A549 (cell line): ENCODE measurements at regions not wholly inside any gene's neighbourhood (a gene's known extent, or its start where the extent isn't known, plus 50 kb on each side); places are given as distances from the start of the nearest gene placed in this dataset.

Experiments used
- ATAC-seq, 2 experiments: fragments of 200-7000 bp in 1 of 2; fragments of >200 bp in 1 of 2; cut with Nextera tagmentation in 1 of 2; cut with Tn5 transposase in 1 of 2; 3 replicates each; pipeline versions ENCODE4 v1.8.0 to v1.9.1; 2018 to 2020; ENCODE audit warnings: mild to moderate bottlenecking in 1 of 2, moderate library complexity in 1 of 2
- CTCF ChIA-PET: fragments of 300-600 bp; sonication (Branson Sonifier 250); formaldehyde crosslinking; extraction: SDS; loops from one replicate; lab custom pipeline; 2021; ENCODE audit warnings: antibody characterized with exemption, inconsistent platforms; lab: Yijun Ruan, JAX
- POLR2A ChIA-PET: fragments of 350-600 bp; formaldehyde crosslinking; extraction: SDS; loops from one replicate; lab custom pipeline; 2021; ENCODE audit warnings: antibody characterized with exemption, inconsistent platforms; lab: Yijun Ruan, JAX
- DNase-seq, 2 experiments: peaks; one replicate each; pipeline versions ENCODE4 v3.0.0 to v3.0.0-alpha.2; 2011 to 2016; ENCODE audit warnings: low read depth in 1 of 2, low spot score in 1 of 2
- FAIRE-seq: peaks from 2 replicates; lab custom pipeline; 2011; peaks lifted over from hg19 to GRCh38; lab: Jason Lieb, UNC
- H3K27ac ChIP-seq, 2 experiments: fragments of >200 bp; sonication (Bioruptor Twin); formaldehyde crosslinking; 3 replicates each; pipeline ENCODE4 v1.5.1; 2016 to 2017
- H3K4me1 ChIP-seq: fragments of >200 bp; sonication (Bioruptor Twin); formaldehyde crosslinking; 3 replicates; pipeline ENCODE4 v1.6.1; 2016
- H3K4me2 ChIP-seq: fragments of >200 bp; sonication (Bioruptor Twin); formaldehyde crosslinking; 3 replicates; pipeline ENCODE4 v1.6.1; 2016
- H3K4me3 ChIP-seq: fragments of >200 bp; sonication (Bioruptor Twin); formaldehyde crosslinking; 3 replicates; pipeline ENCODE4 v1.5.1; 2016
- H3K9me3 ChIP-seq: fragments of >200 bp; sonication (Bioruptor Twin); formaldehyde crosslinking; 3 replicates; pipeline ENCODE4 v1.6.1; 2016
- ATOH8 ChIP-seq: fragments of 250-450 bp; sonication (Bioruptor Pico); IDR thresholded peaks from 2 replicates; pipeline ENCODE4 v1.5.0; 2020; ENCODE audit warnings: low read depth, mild to moderate bottlenecking, moderate library complexity
- BHLHE40 ChIP-seq: IDR thresholded peaks from 2 replicates; pipeline ENCODE4 v1.6.1; 2012; ENCODE audit warnings: low read depth, low read length, inconsistent platforms
- CBX2 ChIP-seq: fragments of 200-600 bp; sonication (generic); IDR thresholded peaks from 2 replicates; pipeline ENCODE4 v1.6.1; 2016; ENCODE audit warnings: low read depth, mild to moderate bottlenecking, borderline replicate concordance
- CHD2 ChIP-seq: fragments of 150-350 bp; IDR thresholded peaks from 2 replicates; pipeline ENCODE4 v1.6.1; 2014; ENCODE audit warnings: low read length; ENCODE audit not compliant: partially characterized antibody
- E2F6 ChIP-seq: IDR thresholded peaks from 2 replicates; pipeline ENCODE4 v1.6.1; 2012; ENCODE audit warnings: low read depth, borderline replicate concordance
- HDAC2 ChIP-seq: fragments of 200-600 bp; sonication (generic); IDR thresholded peaks from 2 replicates; pipeline ENCODE4 v1.6.1; 2016
- HMGXB4 ChIP-seq: fragments of 250-450 bp; sonication (Bioruptor Pico); IDR thresholded peaks from 2 replicates; pipeline ENCODE4 v1.5.0; 2021; ENCODE audit warnings: mild to moderate bottlenecking, moderate library complexity, borderline replicate concordance
- KDM1A ChIP-seq: fragments of 200-600 bp; sonication (generic); IDR thresholded peaks from 2 replicates; pipeline ENCODE4 v1.6.1; 2016; ENCODE audit warnings: low read depth, mild to moderate bottlenecking
- MAX ChIP-seq: IDR thresholded peaks from 2 replicates; pipeline ENCODE4 v1.6.1; 2012
- PBX3 ChIP-seq: IDR thresholded peaks from 2 replicates; pipeline ENCODE4 v1.6.1; 2012
- RAD21 ChIP-seq, 2 experiments: fragments of >200 bp in 1 of 2; sonication (Bioruptor Twin) in 1 of 2; formaldehyde crosslinking in 1 of 2; IDR thresholded peaks in 1 of 2; conservative IDR thresholded peaks in 1 of 2; 2 replicates in 1 of 2; 3 replicates in 1 of 2; pipeline ENCODE4 v1.6.1; 2012 to 2018; ENCODE audit warnings: inconsistent platforms in 1 of 2
- RCOR1 ChIP-seq: fragments of 150-350 bp; IDR thresholded peaks from 2 replicates; pipeline ENCODE4 v1.6.1; 2014; ENCODE audit warnings: antibody characterized with exemption, low read length, low read depth
- RNF2 ChIP-seq: fragments of 200-600 bp; sonication (generic); IDR thresholded peaks from 2 replicates; pipeline ENCODE4 v1.6.1; 2016; ENCODE audit warnings: low read depth, mild to moderate bottlenecking, antibody characterized with exemption, moderate library complexity, borderline replicate concordance
- SREBF2 ChIP-seq: fragments of 450-650 bp; IDR thresholded peaks from 2 replicates; pipeline ENCODE4 v1.6.1; 2014; ENCODE audit warnings: mild to moderate bottlenecking, moderate library complexity
- TP53 ChIP-seq: fragments of 250-450 bp; sonication (Bioruptor Pico); IDR thresholded peaks from 2 replicates; pipeline ENCODE4 v1.5.0; 2021; ENCODE audit warnings: mild to moderate bottlenecking, moderate library complexity
- USF2 ChIP-seq: fragments of 450-650 bp; IDR thresholded peaks from 2 replicates; pipeline ENCODE4 v1.6.1; 2014; ENCODE audit warnings: antibody characterized with exemption
- ZNF302 ChIP-seq: fragments of 250-450 bp; sonication (Bioruptor Pico); IDR thresholded peaks from 2 replicates; pipeline ENCODE4 v1.9.0; 2021; ENCODE audit warnings: inconsistent platforms, mild to moderate bottlenecking, moderate library complexity
- WGBS: methylation state at CpG from one replicate; pipeline ENCODE4 v1.1.6; 2017; ENCODE audit errors: missing lambda C conversion rate; 5-methylcytosine and 5-hydroxymethylcytosine counted together

- TF ChIP-seq PBX3 = no peak
- TF ChIP-seq BHLHE40 = no peak
Measured at GRCh38 chr22:22182990-22183264, 61.7 kb upstream of the VPREB1 start (continued).

- Histone ChIP-seq H3K4me3 (no peak overlapping the region), H3K4me1 (peaks cover 11% of the 10 kb centered on the region; the same call in 1 of the 3 replicates), H3K4me2 (no peak overlapping the region), H3K27ac (no peak overlapping the region), H3K9me3 (no peaks in the 10 kb centered on the region)
- TF ChIP-seq HMGXB4 (CRISPR knock-in tag) (no peak), CHD2 (no peak), ZNF302 (no peak)
- CTCF ChIA-PET = interaction anchor here (0.7 to 1.2 kb wide), 2 partner anchors 13 to 18 kb away, joined by 3 to 4 read pairs; no protein-coding TSS in a partner anchor
- no peak for ATAC-seq
- FAIRE-seq = no peak
- WGBS = 78% methylated on average over 7 of the region's 7 CpGs
- POLR2A ChIA-PET = no interaction called here
- no peak for DNase-seq
Measured at GRCh38 chr22:22182218-22182989, 62.2 kb upstream of the VPREB1 start.

- 23% methylated on average over 3 of the region's 3 CpGs for WGBS
- peak in 1 of 2 experiments; percentile 18 for DNase-seq
- no peak for FAIRE-seq
- TF ChIP-seq RNF2 = no peak
- Histone ChIP-seq H3K9me3 (no peaks in the 10 kb centered on the region), H3K4me3 (no peak overlapping the region), H3K27ac (peak overlapping the region in 1 of 2 experiments; percentile 43; a peak in 1 of 6 replicates), H3K4me2 (peak overlapping the region; percentile 53), H3K4me1 (peaks cover 11% of the 10 kb centered on the region; the same call in 1 of the 3 replicates)
- POLR2A ChIA-PET = no interaction called here
- CTCF ChIA-PET = interaction anchor here (1.1 to 2.4 kb wide), 4 partner anchors 10 to 71 kb away, joined by 4 to 7 read pairs (median 6); no protein-coding TSS in a partner anchor
- ATAC-seq = peak in 1 of 2 experiments; percentile 72; a peak in 3 of 6 replicates
Measured at GRCh38 chr22:22181341-22181850, 63.2 kb upstream of the VPREB1 start.

- peak overlapping the region in 1 of 2 experiments; percentile 43; a peak in 1 of 6 replicates for H3K27ac ChIP-seq
- H3K9me3 ChIP-seq = no peaks in the 10 kb centered on the region
- H3K4me3 ChIP-seq = no peak overlapping the region
- ATAC-seq (no peak), DNase-seq (no peak), FAIRE-seq (no peak)
- ChIA-PET CTCF (interaction anchor here (1.0 to 2.4 kb wide), 7 partner anchors 10 to 70 kb away, joined by 3 to 7 read pairs (median 4); no protein-coding TSS in a partner anchor), POLR2A (no interaction called here)
- 78% methylated on average over 5 of the region's 5 CpGs for WGBS
- H3K4me1 ChIP-seq = peaks cover 11% of the 10 kb centered on the region; the same call in 1 of the 3 replicates
- H3K4me2 ChIP-seq = peak overlapping the region; percentile 53
- TF ChIP-seq RAD21 (conservative IDR thresholded peaks at IDR 0.05 in 1 of 2, IDR thresholded peaks at IDR 0.05 in 1 of 2) (no peak), SREBF2 (no peak), HDAC2 (no peak), CBX2 (no peak), E2F6 (no peak), RCOR1 (no peak), MAX (no peak), KDM1A (no peak), ATOH8 (CRISPR knock-in tag) (no peak), TP53 (CRISPR knock-in tag) (no peak), USF2 (no peak)
Measured at GRCh38 chr22:22180738-22181285, 63.8 kb upstream of the VPREB1 start.
